ENCODE measurements at regions not wholly inside any gene's neighbourhood (a gene's known extent, or its start where the extent isn't known, plus 50 kb on each side); places are given as distances from the start of the nearest gene placed in this dataset.

DNA sequence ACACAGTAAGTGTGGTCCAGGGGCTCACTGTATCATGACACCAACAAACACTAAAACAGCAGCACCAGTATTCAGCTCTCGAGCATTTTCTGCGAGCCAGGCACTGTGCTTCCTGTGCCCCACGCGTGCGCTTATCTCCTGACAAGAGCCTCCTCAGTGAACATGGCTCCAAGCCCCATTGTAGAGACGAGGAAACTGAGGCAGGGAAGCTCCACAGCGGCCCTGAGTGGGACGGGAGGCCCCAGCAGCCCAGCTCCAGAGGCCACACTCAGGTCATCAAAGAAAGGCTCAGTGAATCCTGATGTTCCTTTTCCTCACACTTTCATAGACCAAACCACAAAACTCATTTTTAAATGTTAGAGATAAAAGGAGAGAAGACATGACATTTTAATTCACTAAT lies 113.1 kb downstream of the TPRA1 start:
- Mint-ChIP-seq H3K27me3 (peaks cover 29% of the 10 kb centered on the region), H3K4me1 (ENCODE audit: low read depth) (no peaks in the 10 kb centered on the region), H3K4me3 (no peak overlapping the region), H3K36me3 (ENCODE audit: low read depth) (no peaks in the 10 kb centered on the region), H3K9me3 (no peaks in the 10 kb centered on the region), H3K27ac (no peak overlapping the region)
- no peak for DNase-seq

DNA sequence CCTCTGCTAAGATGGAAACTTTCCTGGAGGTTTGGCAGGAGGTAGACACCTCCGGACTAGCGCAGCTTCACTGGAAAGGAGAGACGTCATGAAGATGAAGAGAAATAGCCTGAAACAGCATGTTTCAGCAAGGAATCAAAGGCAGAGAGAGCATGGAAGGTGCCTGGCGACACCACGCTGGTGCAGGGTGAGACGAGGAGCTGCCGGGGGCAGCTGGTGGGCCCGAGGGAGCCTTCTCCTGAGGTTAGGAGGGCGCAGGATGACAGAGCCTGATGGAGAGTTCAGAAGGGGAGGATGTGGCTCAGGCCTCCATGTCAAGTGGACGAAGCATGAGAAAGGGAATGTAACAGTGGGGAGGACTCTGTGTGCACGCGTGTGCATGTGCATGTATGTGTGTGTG lies 113.6 kb downstream of the TPRA1 start:
- peaks cover 26% of the 10 kb centered on the region for H3K27me3 Mint-ChIP-seq

DNA sequence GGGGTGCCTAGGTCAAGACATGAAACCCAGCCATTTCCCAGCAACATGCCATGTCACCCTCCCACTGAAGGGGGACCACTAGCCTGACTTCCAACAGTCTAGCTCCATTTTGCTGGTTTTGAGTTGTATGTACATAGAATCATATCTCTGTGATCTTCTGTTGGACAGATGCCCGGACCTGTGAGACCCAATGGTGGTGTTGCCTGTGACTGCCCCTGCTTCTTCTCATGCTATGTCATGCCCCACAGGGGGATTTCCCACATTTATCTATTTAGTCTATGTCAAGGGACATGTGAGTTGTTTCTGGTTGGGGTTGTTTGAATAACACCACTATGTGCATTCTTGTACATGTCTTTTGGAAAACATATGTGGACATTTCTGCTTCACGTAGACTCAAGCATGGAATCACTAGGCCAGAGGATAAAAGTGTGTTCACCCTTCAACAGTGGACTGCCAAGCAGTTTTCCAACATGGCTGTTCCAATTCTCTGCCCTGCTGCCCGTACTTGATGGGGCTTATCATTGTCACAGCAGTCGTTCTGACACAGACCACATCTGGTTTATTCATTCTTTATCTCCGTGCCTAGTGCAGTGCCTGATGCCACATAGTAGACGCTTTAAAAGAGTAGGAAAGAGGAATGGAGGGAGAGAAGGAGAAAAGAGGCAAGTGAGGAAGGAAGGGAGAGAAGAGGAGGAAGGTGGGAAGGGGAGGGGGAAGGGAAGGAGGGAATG lies 114.4 kb downstream of the TPRA1 start:
- Mint-ChIP-seq H3K4me1 (ENCODE audit: low read depth) (no peaks in the 10 kb centered on the region), H3K4me3 (no peak overlapping the region), H3K36me3 (ENCODE audit: low read depth) (no peaks in the 10 kb centered on the region), H3K9me3 (no peaks in the 10 kb centered on the region), H3K27me3 (peaks cover 21% of the 10 kb centered on the region), H3K27ac (no peak overlapping the region)
- no peak for DNase-seq

More for the DNA sequence above, 113.6 kb downstream of the TPRA1 start:
- Mint-ChIP-seq H3K36me3 (ENCODE audit: low read depth) (no peaks in the 10 kb centered on the region), H3K9me3 (no peaks in the 10 kb centered on the region), H3K4me1 (ENCODE audit: low read depth) (no peaks in the 10 kb centered on the region), H3K27ac (no peak overlapping the region), H3K4me3 (no peak overlapping the region)
- no peak for DNase-seq

DNA sequence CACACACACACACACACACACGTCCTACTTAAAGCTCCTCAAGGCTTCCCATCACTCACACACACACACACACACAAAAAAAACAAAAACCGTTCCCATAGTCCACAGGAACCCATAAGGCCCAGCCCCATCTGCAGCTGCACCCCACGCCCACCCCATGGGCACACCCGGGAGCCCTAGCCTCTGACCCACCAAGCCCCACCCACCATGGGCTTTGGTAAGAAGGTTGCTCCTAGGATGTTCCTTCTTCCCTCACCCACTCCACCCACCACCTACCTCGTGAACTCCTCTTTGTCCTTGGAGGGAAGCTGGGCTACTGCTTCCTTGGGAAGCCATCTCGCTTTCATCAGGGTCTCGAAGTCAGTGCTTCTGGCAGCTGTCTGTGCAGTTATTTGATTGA lies 115.1 kb downstream of the TPRA1 start:
- no peaks in the 10 kb centered on the region for H3K9me3 Mint-ChIP-seq
- DNase-seq = no peak
- no peak overlapping the region for H3K27ac Mint-ChIP-seq
- H3K4me3 Mint-ChIP-seq = no peak overlapping the region
- no peaks in the 10 kb centered on the region for H3K36me3 Mint-ChIP-seq (ENCODE audit: low read depth)
- H3K27me3 Mint-ChIP-seq = peaks cover 21% of the 10 kb centered on the region
- H3K4me1 Mint-ChIP-seq (ENCODE audit: low read depth) = no peaks in the 10 kb centered on the region

DNA sequence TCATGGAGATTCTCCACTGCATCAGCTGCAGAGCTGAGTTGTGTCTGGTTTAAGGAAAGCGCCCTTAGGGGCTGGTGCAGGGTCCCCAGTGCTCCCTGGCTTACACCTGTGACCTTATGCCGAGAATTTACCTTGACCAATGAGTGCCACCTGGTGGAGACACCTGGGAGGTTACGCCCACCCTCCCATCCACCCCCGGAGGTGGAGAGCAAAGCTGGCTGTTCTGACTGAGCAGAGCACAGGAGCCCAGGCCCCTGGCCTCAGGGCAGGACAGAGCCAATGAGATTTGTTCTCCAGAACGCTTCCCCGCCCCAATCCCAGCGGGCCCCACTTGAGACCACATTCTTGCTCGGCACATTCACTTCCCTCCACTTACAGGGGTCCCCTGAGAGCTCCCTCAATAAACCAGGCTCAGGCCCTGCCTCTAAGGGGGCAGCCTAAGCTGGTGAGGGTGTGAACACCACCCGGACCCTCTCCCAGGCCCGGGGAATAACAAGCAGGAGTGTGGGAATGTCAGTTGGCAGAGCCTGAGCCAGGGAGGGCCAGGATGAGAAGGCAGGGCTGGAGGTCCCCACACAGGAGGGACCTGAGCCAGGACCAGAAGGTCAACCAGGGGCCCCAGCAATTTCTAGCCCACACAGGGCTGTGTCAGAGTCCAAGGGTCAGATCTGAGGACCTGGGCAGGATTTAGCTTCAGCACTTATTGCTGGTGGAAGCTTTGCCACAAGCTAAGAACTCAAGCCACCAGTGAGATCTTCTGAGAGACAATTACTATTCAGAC lies 117.1 kb downstream of the TPRA1 start:
- H3K27me3 Mint-ChIP-seq = peaks cover 24% of the 10 kb centered on the region
- DNase-seq = no peak
- no peaks in the 10 kb centered on the region for H3K4me1 Mint-ChIP-seq (ENCODE audit: low read depth)
- H3K36me3 Mint-ChIP-seq (ENCODE audit: low read depth) = no peaks in the 10 kb centered on the region
- no peaks in the 10 kb centered on the region for H3K9me3 Mint-ChIP-seq
- no peak overlapping the region for H3K27ac Mint-ChIP-seq
- no peak overlapping the region for H3K4me3 Mint-ChIP-seq

DNA sequence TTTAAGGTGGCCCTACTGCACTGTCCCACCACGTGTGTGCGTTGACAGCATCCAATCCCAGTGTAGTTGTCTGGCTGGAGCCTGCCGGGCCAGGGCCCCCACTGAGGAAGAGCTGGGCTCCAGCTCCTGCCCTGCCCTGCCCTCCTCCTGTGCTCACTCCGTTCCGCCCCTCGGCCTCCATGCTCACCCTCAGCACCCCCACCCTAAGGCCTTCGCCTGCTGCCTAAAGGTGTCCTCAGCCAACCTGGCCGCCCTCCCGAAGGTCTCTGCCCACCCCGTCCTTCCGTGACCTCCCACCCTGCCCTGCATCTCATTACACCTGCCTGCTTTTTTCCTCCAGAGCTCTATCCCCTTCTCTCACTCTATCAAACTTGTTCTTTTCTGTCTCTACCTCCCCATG lies 118.0 kb downstream of the TPRA1 start:
- H3K9me3 Mint-ChIP-seq = no peaks in the 10 kb centered on the region
- peaks cover 33% of the 10 kb centered on the region for H3K27me3 Mint-ChIP-seq
- H3K4me3 Mint-ChIP-seq = no peak overlapping the region
- no peak overlapping the region for H3K27ac Mint-ChIP-seq
- no peaks in the 10 kb centered on the region for H3K36me3 Mint-ChIP-seq (ENCODE audit: low read depth)
- no peak for DNase-seq
- H3K4me1 Mint-ChIP-seq (ENCODE audit: low read depth) = peaks cover 1% of the 10 kb centered on the region

DNA sequence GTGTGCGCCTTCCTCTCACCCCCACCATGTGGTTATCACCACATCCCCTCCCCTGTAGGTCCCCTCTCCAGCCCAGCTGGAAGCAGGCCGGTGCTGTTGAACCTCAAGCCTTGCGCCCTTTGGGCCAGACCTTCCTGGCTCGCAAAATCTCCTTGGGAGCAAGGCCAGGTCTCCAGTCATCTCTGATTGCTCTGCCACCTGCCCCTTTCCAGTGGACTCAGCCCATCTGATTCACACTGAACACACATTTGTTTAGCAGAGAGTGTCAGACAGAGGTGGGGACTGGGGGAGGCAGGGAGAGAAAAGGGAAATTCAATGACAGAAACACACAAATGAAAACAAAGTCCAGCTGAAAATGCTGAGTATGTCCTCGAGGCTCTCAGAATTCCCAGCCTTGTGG lies 119.4 kb downstream of the TPRA1 start:
- peaks cover 5% of the 10 kb centered on the region for H3K4me1 Mint-ChIP-seq (ENCODE audit: low read depth)
- no peak overlapping the region for H3K27ac Mint-ChIP-seq
- H3K9me3 Mint-ChIP-seq = no peaks in the 10 kb centered on the region
- no peak for DNase-seq
- H3K36me3 Mint-ChIP-seq (ENCODE audit: low read depth) = no peaks in the 10 kb centered on the region
- H3K27me3 Mint-ChIP-seq = peaks cover 35% of the 10 kb centered on the region
- H3K4me3 Mint-ChIP-seq = no peak overlapping the region

DNA sequence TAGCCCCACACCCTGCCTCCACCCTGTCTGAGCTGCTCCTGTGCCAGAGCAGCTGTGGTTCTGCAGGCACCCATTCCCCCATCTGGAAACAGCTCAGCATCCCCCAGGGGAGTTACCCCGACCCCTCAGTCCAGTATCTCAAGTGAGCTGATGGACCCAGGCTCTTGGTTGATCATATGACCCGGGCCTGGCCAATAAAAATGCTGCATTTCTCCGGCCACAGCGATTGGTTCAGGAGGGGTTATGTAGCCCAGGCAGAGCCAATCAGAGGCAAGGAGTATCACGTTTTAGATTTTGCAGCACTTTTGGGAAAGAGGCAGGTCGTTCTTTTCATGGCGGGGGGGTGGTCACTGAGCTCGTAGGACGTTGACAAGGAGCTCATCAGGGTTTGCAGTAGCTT lies 120.8 kb downstream of the TPRA1 start:
- no peak for DNase-seq
- no peak overlapping the region for H3K27ac Mint-ChIP-seq
- no peaks in the 10 kb centered on the region for H3K9me3 Mint-ChIP-seq
- no peak overlapping the region for H3K4me3 Mint-ChIP-seq
- H3K27me3 Mint-ChIP-seq = peaks cover 29% of the 10 kb centered on the region
- no peaks in the 10 kb centered on the region for H3K36me3 Mint-ChIP-seq (ENCODE audit: low read depth)
- peaks cover 5% of the 10 kb centered on the region for H3K4me1 Mint-ChIP-seq (ENCODE audit: low read depth)

DNA sequence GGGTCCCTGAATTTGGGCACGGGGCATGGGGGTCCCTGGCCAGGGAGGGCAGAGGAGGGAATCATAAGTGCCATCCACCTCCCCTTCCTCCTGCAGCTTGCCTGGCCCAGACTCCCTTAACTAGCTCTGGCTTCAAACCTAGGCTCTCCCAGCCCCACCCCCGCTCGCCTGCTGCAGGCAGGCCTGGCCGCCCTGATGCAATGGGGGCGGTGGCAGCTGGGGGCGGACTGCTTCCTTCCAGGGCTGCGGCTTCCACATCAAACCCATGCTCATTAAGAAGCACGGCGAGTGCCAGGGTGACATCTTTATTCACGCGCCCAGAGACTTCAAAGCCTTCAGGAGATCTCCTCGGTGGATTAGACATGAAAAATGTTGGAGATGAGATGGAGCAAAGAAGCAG lies 123.1 kb downstream of the TPRA1 start:
- peaks cover 31% of the 10 kb centered on the region for H3K27me3 Mint-ChIP-seq
- peaks cover 5% of the 10 kb centered on the region for H3K4me1 Mint-ChIP-seq (ENCODE audit: low read depth)
- no peaks in the 10 kb centered on the region for H3K36me3 Mint-ChIP-seq (ENCODE audit: low read depth)
- H3K9me3 Mint-ChIP-seq = no peaks in the 10 kb centered on the region
- no peak overlapping the region for H3K4me3 Mint-ChIP-seq
- DNase-seq = no peak
- no peak overlapping the region for H3K27ac Mint-ChIP-seq

DNA sequence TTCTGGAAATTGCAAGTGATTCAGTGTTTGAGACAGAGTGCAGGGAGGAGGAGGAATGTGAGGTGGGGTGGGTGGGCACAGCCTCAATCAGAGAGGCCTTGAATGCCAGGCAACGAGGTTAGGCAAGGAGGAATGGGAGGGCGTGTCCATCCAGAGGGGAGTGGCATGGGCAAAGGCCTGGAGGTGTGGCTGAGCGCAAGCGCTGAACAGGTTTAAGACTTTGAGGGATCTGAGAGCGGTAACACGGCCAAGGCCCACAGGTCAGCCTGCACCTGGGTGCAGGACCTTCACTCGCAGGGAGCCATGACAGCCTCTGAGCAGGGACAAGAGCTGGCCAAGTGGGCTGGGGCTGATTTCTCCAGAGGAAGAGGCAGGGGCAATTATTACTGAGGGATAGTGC lies 125.9 kb downstream of the TPRA1 start:
- no peak for DNase-seq
- Mint-ChIP-seq H3K4me3 (no peak overlapping the region), H3K36me3 (ENCODE audit: low read depth) (no peaks in the 10 kb centered on the region), H3K27ac (no peak overlapping the region), H3K4me1 (ENCODE audit: low read depth) (peaks cover 5% of the 10 kb centered on the region), H3K9me3 (no peaks in the 10 kb centered on the region), H3K27me3 (peaks cover 49% of the 10 kb centered on the region)

DNA sequence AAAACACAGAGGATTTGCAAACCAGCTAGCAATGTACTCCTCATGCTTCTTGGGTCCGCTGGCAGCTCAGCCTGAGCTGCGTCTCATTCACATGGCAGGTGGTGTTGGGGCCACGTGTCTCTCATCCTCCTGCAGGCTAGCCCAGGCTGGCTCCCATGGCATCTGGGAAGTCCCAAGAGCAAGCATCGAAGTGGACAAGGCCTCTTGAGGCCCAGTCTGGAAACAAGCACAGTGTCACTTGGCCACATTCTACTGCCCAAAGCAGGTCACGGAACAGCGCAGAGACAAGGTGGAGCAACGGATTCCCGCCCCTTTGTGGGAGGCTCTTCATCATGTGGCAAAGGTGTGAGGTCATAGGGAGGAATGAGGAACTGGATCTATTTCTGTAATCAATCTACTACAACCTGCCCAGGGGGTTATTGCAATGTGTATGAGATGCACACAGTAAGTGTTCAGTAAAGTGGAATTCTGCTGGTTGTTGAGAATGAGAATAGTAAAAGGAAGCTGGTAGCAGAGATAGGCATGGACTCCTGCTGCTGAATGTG lies 128.3 kb downstream of the TPRA1 start:
- H3K4me3 Mint-ChIP-seq = no peak overlapping the region
- no peak overlapping the region for H3K27ac Mint-ChIP-seq
- no peaks in the 10 kb centered on the region for H3K36me3 Mint-ChIP-seq (ENCODE audit: low read depth)
- DNase-seq = no peak
- H3K9me3 Mint-ChIP-seq = no peaks in the 10 kb centered on the region
- H3K27me3 Mint-ChIP-seq = peaks cover 58% of the 10 kb centered on the region
- H3K4me1 Mint-ChIP-seq (ENCODE audit: low read depth) = peaks cover 2% of the 10 kb centered on the region

DNA sequence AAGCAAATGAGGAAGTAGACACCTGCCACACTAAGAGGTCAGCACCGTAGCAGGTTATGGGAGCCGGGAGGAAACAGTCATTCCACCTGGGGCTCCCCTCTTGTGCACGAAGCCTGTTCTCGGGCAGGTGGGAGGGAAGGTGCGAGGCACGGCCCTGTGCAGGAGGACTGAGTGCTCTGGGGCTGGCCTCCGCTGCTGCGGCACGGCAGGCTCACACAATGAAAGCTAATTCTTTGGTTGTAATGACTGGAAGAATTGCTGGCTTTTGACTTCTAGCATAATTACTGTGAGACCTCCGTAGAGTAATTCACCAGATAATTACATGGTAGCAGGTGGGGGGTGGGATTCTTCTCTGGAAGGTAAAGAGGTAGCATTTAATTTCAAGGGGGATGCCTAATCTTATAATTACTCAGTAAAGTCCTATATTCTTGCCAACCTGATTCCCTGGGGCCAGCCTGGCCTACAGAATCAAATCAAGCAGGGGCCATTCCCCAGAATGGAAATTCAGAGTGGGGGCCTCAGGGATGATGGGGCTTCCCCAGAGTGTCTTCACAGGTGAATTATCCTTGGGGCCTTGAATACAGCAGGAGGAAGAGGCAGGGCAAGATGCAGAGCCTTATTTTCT lies 129.1 kb downstream of the TPRA1 start:
- H3K9me3 Mint-ChIP-seq = no peaks in the 10 kb centered on the region
- H3K36me3 Mint-ChIP-seq (ENCODE audit: low read depth) = no peaks in the 10 kb centered on the region
- no peak for DNase-seq
- H3K27ac Mint-ChIP-seq = no peak overlapping the region
- H3K4me1 Mint-ChIP-seq (ENCODE audit: low read depth) = peaks cover 7% of the 10 kb centered on the region
- H3K4me3 Mint-ChIP-seq = no peak overlapping the region
- H3K27me3 Mint-ChIP-seq = peaks cover 58% of the 10 kb centered on the region

DNA sequence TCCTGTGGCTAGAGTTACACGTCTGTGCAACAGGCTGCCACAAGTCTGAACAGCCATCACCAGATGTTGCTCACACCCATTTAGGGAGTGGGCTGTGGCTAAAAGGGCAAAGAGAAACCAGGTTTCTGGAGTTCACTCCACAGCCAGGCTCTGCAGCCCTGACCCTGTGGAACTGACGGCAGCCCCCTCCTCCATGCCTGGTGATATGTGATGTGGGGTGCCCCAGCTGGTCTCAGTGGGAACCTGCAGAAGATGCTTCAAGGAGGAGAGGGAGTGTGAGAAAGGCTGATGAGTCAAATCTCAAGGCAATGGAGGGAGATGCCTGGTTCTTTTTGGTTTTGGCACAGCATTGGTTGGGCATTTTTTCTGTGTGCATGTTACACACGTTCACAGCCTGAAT lies 130.6 kb downstream of the TPRA1 start:
- H3K4me3 Mint-ChIP-seq = no peak overlapping the region
- no peaks in the 10 kb centered on the region for H3K36me3 Mint-ChIP-seq (ENCODE audit: low read depth)
- DNase-seq = no peak
- no peaks in the 10 kb centered on the region for H3K9me3 Mint-ChIP-seq
- H3K4me1 Mint-ChIP-seq (ENCODE audit: low read depth) = peaks cover 17% of the 10 kb centered on the region
- H3K27ac Mint-ChIP-seq = no peak overlapping the region
- H3K27me3 Mint-ChIP-seq = peaks cover 71% of the 10 kb centered on the region

DNA sequence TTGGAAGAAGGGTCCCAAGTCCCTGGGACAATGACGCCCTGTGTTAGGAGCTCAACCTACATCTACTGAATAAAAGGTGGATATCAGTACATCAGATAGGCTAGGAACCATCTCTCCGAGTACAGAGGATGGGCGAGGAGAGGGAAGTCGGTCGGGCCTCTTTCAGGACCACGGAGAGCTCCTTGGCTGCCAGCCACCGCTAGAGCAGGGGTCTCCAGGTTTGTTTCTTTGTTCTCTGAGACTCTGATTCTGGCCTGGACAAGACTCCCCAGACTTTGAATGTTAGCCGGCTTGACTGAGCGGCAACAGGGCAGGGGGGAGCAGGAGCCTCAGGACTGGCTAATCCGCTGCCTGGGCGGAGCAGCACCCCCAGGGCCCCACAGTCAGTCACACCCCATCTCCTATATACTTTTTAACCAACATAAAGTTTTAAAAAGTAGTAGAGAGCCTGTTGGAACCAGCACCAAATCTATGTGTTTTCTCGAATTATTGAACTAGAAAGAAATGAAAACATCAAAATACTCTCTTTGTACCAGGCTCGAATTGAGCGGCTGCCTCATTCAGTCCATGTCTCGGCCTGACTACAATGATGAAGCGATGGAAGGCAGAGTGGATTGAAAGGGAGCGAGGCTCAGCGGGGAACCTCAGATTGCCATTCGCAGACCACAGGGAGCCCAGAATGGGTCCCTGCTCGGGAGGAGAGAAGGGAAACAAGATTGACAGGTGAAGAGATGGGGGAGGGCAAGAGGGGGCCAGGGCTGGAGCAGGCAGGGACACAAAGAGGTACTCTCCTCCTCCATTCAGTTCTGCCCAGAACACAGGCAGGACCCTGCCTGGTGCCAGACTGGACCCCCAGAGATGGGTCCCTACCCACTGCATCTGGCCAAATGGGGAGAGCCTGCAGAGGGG lies 131.6 kb downstream of the TPRA1 start:
- Mint-ChIP-seq H3K27me3 (peaks cover 72% of the 10 kb centered on the region), H3K27ac (no peak overlapping the region), H3K4me1 (ENCODE audit: low read depth) (peaks cover 17% of the 10 kb centered on the region), H3K9me3 (no peaks in the 10 kb centered on the region), H3K4me3 (no peak overlapping the region), H3K36me3 (ENCODE audit: low read depth) (no peaks in the 10 kb centered on the region)
- peak; percentile 41 for DNase-seq
